ENCODE measurements at regions not wholly inside any gene's neighbourhood (a gene's known extent, or its start where the extent isn't known, plus 50 kb on each side); places are given as distances from the start of the nearest gene placed in this dataset.

GRCh38 chr2:8307606-8308180 is 374.2 kb upstream of the ID2 start:
- no peak for TF ChIP-seq CTCF (IDR thresholded peaks at IDR 0.05 in 4 of 5, conservative IDR thresholded peaks at IDR 0.05 in 1 of 5)
- TF ChIP-seq POLR2A (IDR thresholded peaks at IDR 0.05), result no peak
